HG02610 (cell line): ENCODE measurements at regions not wholly inside any gene's neighbourhood (a gene's known extent, or its start where the extent isn't known, plus 50 kb on each side); places are given as distances from the start of the nearest gene placed in this dataset.
"Not testable (repeated sequence)": the region's sequence is repeated elsewhere in the genome, so short reads cannot be mapped to it uniquely, and the experiment has no call there.

Source experiments
- ATAC-seq: cut with Tn5 transposase; IDR thresholded peaks from one replicate; pipeline ENCODE4 v1.9.1; 2021; ENCODE audit warnings: mild to moderate bottlenecking, moderate library complexity; ENCODE audit not compliant: unreplicated experiment

DNA sequence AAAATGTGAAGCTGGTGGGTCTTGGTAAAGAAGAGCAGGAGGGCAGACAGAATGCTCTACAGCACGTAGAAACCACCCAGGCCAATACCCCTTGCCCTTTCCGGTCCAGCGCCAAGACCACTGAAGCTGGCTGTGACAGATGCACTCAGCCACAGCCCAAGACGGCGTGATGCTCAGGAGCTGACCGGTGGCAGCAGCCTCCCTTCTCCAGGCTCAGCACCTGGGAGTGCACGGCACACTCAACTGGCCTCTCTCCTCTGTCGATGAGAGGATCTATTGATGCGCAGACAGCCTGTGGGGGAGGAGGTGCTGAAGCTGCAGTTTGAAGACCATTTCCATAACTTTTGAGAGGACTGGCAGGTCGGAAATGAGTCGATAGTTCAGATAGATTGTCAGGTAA is 141.0 kb upstream of the MYT1L start:
- no peak for ATAC-seq

GRCh38 chr2:2466534-2466933 is 135.5 kb upstream of the MYT1L start:
- ATAC-seq = no peak

DNA sequence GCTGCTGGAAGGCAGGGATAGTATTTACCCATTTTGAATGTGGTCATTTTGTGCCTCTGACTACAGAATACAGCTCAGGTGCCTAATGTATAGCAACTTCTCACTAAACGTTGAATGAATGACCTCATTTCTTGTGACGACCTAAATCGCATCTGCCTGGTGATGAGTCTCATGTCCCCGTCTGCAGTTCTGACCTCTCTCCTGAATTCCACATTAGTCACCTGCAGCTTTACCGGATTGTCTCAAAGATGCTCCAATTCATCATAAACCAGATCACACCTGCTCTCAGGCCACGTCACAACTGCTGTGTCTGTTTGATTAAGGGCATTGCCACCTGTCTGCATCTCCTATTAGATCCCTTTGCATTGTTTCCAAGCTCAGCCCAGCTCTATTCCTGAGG is 133.6 kb upstream of the MYT1L start:
- no peak for ATAC-seq

DNA sequence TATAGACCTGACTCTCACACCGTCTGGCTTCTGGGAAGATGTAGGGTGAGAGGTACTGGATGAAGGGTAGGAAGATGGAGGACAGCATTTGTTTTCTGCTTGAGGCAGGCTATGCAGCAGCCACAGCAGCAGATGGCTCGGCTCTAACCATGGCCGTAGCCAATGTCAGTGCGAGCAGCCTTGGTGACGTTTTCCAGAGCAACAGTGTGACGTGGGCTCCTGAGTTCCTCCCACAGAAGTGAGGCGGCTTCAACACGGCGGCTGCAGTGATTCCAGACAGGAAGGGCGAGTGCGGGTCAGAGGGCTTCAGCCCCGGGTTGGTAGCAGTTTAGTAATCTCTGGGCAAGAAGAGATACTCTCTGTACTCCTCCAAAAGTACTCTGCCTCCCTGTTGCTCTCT is 133.0 kb upstream of the MYT1L start:
- no peak for ATAC-seq

DNA sequence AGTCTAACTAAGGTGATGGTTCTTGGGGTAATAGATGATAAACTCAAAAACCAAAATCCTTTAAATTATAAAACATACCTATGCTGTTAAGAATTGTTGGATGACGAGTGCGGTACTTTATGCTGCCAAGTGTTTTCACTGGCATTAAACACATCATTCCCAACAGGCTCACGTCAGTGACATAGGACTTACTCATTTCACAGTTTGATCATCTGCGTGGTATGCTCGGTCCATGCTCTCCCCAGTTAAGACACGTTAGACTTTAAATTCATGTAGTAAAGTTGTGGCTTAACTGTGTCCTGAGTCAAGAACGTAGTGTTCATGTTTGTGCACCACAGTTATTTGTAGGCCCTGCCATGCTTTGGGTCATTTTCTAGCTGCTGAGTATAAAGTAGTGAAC is 125.6 kb upstream of the MYT1L start:
- ATAC-seq = no peak

DNA sequence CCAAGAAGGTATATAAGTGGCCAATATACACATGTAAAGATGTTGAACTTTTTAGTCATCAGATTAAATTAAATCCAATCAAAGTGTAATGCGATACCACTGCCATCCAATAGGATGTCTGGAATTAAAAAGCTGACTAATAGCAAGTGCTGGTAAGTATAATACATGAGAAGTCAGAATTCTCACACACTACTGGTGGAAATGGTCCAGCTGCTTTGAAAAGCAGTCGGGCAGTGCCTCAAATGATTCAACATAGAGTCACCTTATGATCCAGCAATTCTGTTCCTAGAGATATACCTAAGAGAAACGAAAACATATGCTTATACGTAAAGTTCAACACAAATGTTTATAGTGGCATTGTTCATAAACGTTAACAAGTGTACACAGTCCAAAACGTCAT is 124.1 kb upstream of the MYT1L start:
- ATAC-seq = no peak

DNA sequence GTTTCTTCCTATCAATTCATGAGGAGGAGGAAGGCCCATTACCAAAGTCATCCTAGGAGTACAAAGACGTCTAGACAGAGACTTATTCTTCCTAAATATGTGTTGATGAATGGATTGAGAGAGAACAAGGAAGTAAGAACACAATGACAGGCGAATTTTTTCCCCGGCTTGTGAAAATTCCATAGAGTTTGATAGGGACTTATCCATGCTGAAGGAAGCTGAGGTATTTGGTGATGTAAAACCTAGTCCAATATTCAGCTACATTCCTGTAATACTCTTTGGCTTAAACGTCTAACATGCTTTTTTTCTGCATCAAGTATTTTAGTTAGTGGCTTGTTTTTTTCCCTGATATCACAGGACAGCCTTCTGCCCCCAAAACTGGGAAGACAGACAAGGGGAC is 121.9 kb upstream of the MYT1L start:
- no peak for ATAC-seq

- ATAC-seq = not testable (repeated sequence)
Observed at GRCh38 chr2:2451275-2451674, 120.2 kb upstream of the MYT1L start.

DNA sequence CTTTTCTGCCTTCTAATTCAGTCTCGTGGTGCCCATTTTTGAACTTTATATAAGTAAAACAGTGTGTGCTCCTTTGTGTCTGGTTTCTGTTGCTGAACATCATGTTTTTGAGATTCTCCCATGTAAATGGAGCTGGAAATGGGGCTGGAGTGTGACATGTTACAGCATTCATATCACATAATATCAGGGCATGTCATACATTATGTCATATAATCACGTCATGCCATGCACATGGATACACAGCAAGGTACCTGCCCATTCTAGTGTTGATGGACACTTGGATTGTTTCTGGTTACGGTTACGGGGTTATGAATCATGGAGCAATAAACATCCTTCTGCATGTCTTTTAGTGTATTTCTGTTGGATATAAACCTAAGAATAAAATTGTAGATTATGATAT is 117.1 kb upstream of the MYT1L start:
- ATAC-seq = no peak

- ATAC-seq = no peak
Observed at GRCh38 chr2:2422621-2423020, 91.5 kb upstream of the MYT1L start.

DNA sequence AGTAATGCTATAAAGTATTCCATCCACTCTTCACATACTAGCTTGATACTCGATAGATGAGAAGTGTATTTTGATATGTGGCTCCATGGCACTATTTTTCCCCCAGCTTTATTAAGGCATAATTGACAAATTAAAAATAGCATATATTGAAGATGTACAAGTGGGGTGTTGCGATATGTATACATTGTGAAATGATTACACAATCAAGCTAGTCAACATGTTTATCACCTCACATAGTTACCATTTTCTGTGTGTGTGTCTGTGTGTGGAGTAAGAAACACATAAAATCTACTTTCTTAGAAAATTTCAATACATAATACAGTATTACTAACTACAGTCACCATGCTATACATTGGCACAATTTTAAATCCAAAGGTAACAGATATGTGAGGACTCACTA is 82.5 kb upstream of the MYT1L start:
- no peak for ATAC-seq

DNA sequence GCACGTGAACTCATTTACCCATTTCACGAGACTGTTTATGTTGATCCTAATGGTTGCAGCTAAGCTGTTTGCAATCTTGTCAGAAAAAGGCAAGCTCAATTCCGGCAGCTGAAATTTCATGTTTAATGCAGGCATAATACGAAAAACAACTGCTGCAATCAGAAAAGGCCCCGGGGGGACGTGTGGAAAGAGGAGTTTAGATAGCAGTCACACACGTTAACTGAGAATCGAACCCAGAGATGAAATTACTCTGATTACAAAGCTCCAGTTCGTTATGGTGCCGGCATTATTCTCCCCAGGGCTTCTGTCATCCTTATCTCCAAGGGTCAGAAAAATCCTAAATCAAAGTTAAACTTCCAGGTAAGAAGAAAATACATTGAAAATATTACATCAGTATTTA is 79.9 kb upstream of the MYT1L start:
- no peak for ATAC-seq

DNA sequence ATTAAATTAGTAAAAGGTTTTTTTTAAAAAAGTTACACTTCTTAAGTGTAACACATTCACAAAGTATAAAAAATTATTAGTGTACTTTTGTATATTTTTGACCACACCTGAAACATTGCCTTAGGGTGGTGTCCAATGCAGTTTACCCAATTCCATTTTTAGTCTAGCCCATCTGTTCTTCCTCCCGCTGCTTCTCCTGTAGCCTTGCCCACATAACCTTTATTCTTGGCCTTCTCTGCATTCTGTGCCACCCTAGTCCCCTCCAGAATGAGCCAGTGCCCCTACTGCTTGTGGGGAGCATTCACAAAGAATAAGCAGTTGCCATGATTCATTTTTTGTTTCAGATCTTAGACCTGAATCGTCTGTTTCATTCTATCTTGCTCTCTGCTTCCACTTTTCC is 78.4 kb upstream of the MYT1L start:
- ATAC-seq = no peak

GRCh38 chr2:2405780-2406179 is 74.7 kb upstream of the MYT1L start:
- no peak for ATAC-seq

DNA sequence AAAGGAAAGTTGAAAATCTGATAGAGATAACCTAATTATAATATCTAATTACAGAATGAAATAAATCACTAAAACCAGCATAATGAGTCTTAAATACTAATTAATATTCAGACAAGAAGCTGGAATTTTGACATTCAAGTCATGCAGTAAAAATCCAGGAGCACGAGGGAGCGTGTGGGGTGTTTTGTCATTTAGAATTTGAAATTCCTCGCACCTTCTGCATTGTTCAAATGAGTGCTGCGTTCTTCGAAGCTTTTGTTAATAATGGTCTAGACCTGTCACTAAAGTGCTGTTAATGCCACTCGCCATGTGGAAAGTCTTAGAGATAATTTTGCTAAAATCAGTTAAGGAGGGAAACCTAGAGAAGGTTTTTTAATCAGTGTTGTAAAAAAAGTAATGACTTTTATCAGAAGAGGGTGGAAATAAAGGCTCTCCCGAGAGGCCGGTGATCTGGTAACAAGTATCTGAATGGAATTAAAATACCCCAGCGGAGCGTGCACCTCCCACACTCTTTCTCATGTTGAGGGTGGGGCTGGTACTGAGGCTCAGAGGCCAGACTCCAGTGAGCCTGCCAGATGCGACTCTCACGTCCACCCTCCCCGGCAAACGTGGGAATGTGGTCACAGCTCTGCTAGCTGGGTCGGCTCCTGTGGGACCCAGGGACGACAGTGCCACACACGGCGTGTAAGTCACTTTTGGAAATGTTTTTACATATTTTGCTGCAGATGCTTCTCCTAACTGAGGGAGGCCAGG is 69.4 kb upstream of the MYT1L start:
- ATAC-seq = no peak

DNA sequence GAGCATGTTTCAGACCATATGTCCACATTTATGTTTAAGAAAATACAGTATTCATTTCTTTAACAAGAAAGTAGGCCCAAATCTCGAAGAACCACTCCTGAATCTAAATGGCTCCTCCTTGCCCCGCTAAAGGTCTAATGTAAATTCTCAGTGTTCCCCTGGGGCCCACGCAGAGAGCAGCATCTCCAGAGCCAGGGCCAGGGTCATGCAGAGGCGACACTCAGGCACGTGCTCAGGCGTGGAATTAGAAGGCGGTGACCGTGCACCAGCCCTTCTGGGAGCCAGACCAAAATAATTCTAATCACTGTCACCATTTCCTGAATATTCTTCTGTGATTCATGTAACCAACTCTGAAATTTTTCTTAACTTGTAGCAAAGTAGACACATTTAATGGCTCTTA is 68.3 kb upstream of the MYT1L start:
- ATAC-seq = no peak

- no peak for ATAC-seq
Observed at GRCh38 chr2:2392332-2392731, 61.3 kb upstream of the MYT1L start.

DNA sequence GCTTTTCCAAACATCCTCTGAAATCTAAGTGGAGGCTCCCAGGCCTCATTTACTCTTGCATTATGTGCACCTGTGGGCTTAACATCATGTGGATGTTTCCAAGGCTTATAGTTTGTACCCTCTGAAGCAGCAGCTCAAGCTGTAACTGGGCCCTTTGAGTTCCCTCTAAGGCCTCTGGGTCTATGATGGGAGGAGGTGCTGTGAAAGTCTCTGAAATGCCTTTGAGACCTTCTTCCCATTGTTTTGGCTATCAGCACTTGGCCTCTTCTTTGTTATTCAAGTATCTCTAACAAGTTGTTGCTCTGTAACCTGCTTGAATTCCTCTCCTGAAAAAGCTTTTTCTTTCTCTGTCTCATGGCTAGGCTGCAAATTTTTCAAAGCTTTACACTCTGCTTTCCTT is 58.1 kb upstream of the MYT1L start:
- ATAC-seq = no peak
